GM10266 (cell line): ENCODE measurements at regions not wholly inside any gene's neighbourhood (a gene's known extent, or its start where the extent isn't known, plus 50 kb on each side); places are given as distances from the start of the nearest gene placed in this dataset.

Experiments
- DNase-seq: peaks from one replicate; pipeline ENCODE4 v3.0.0; 2012; ENCODE audit errors: extremely low spot score
- TF ChIP-seq, protein P1 (sequence below): IDR thresholded peaks from 2 replicates; pipeline ENCODE4 v1.5.1; 2012; ENCODE audit warnings: mild to moderate bottlenecking, low read depth; ENCODE audit not compliant: control insufficient read depth, insufficient read depth; ENCODE audit errors: missing control alignments

DNA sequence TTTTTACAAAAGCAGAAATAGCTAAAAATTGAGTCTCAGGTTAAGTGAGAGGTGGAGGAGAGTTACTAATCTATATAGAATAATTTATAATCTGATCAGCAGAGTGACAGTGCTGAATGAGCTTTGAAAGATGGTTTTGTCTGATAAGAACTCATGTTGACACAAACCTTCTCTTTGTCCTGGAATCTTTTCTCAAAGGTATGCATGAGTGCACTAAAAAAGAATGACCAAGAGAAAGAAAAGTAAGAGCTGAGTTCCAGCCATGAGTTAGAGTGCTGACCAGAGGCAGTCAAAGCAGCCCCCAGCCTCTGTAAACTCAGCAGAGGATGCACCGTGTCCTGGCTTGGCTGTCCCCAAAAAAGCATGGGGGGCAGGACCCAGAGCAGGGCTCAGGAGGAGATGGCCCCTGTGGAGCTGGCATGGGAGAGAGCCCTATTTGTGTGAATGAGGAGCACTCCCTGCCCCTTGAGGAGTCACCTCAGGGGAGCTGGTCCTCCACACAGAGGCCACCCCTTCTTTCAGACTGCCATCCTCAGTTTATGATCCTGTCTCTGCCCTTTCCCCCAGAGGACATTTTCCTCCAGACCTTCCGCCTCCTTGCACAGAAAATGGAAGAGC lies 129.8 kb downstream of the SEC23A start:
- TF ChIP-seq, protein P1, sequence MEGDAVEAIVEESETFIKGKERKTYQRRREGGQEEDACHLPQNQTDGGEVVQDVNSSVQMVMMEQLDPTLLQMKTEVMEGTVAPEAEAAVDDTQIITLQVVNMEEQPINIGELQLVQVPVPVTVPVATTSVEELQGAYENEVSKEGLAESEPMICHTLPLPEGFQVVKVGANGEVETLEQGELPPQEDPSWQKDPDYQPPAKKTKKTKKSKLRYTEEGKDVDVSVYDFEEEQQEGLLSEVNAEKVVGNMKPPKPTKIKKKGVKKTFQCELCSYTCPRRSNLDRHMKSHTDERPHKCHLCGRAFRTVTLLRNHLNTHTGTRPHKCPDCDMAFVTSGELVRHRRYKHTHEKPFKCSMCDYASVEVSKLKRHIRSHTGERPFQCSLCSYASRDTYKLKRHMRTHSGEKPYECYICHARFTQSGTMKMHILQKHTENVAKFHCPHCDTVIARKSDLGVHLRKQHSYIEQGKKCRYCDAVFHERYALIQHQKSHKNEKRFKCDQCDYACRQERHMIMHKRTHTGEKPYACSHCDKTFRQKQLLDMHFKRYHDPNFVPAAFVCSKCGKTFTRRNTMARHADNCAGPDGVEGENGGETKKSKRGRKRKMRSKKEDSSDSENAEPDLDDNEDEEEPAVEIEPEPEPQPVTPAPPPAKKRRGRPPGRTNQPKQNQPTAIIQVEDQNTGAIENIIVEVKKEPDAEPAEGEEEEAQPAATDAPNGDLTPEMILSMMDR = no peak
- DNase-seq = no peak

GRCh38 chr14:38972511-38972910 lies 130.5 kb downstream of the SEC23A start:
- no peak for DNase-seq
- TF ChIP-seq, protein P1 = no peak

DNA sequence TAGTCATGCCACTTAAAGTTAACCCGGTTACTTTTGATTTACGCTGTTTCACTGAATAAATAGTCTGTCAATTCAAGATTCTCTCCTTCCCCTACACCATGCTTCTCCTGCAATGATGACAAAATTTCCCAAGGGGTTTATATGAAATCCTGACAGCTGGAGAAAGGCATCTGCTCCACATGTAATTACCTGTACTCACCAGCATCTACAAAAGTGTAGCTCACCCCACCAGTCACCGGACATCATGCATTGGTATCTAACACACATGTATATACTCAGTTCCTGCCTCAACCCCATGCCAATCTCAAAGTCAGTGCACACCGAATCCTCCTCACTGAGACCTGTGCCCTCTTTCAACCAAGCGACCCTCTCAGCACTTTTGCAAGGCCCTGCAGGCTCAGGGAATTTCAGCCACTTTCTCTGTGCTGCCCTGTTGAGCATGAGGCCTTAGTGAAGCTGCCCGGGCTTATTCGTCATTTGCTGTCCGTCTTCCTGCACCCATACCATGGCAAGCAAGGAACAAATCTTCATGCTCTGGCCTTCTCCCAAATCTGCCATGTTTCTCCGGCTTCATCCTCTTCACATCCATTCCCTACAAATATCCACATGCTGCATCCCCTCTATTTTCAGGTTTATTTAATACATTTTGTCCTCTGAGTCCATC lies 131.6 kb downstream of the SEC23A start:
- TF ChIP-seq, protein P1 = no peak
- DNase-seq = no peak

DNA sequence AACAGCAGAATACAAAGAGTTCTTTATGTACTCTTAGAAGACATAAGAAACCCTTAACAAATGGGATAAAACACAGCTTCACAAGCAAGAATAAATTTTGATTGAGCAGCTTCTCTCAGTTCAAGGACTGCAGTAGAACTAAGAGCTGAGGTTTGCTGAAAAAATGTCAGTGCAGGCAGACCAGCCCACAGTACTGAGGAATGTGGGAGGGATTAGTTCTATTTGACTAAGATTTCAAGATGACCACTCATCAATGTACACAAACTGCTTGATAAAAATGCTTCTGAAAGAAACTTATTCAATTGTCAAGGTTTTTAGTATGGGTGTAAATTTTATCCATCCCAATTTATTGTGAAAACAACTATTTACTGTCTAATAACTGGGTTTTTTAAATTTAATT lies 138.4 kb downstream of the SEC23A start:
- TF ChIP-seq, protein P1 = no peak
- no peak for DNase-seq

GRCh38 chr14:38960946-38961531 lies 142.0 kb downstream of the SEC23A start:
- TF ChIP-seq, protein P1 = no peak
- no peak for DNase-seq

DNA sequence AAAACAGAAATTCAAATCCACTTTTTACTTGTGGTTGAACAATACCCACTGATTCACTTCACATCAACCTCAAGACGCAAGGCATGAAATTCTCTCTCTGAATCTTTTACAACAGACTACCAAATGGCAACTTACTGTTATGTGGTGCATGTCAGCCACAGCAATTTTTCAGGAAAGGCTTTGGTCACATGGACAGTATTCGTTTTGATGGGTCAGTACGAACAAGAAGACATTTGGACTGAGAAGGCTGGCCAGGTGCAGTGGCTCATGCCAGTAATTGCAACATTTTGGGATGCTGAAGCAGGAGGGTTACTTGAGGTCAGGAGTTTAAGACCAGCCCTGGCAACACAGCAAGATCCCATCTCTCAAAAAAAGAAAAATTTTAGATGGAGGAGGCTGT lies 144.0 kb downstream of the SEC23A start:
- TF ChIP-seq, protein P1 = no peak
- no peak for DNase-seq

DNA sequence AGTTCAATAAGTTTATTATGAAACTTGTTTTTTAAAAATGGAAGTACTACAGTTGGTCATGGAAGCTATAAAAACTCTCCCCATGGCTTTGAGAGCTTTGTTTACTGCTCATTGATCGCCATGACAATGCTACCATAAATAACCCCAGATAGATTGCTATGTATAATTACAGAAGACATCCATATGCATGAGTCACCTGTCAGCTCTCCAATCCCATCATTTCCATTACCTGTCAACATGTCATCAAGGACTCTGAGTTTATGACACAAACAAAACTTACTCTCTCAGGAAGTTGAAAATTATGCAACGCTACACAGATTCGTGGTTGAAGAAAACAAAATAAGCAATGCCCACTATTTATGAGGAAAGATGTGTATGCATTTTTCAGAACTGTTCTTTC lies 144.4 kb downstream of the SEC23A start:
- no peak for DNase-seq

More for the DNA sequence above, 144.4 kb downstream of the SEC23A start:
- TF ChIP-seq, protein P1 = no peak
